Parathyroid adenoma (tissue), 2 donors: ENCODE measurements at regions not wholly inside any gene's neighbourhood (a gene's known extent, or its start where the extent isn't known, plus 50 kb on each side); places are given as distances from the start of the nearest gene placed in this dataset.

Experiments
- H2AFZ ChIP-seq: fragments of 300-600 bp; sonication (generic); one replicate; pipeline ENCODE4 v1.7.0; 2017; ENCODE audit warnings: antibody characterized with exemption, mild to moderate bottlenecking
- H3K27ac ChIP-seq: fragments of 300-600 bp; sonication (generic); one replicate; pipeline ENCODE4 v1.7.0; 2017
- H3K27me3 ChIP-seq: fragments of 300-600 bp; sonication (generic); one replicate; pipeline ENCODE4 v1.7.0; 2017; ENCODE audit warnings: low read length; ENCODE audit not compliant: control insufficient read depth, insufficient read depth
- H3K36me3 ChIP-seq: fragments of 300-600 bp; sonication (generic); one replicate; pipeline ENCODE4 v1.7.0; 2017; ENCODE audit warnings: low read length; ENCODE audit not compliant: control insufficient read depth, insufficient read depth
- H3K4me1 ChIP-seq: fragments of 300-600 bp; sonication (generic); one replicate; pipeline ENCODE4 v1.7.0; 2017; ENCODE audit warnings: control low read depth
- H3K4me2 ChIP-seq: fragments of 300-600 bp; sonication (generic); one replicate; pipeline ENCODE4 v1.7.0; 2017; ENCODE audit warnings: low read length
- H3K4me3 ChIP-seq: fragments of 300-600 bp; sonication (generic); one replicate; pipeline ENCODE4 v1.7.0; 2017; ENCODE audit warnings: low read depth, low read length
- H3K79me2 ChIP-seq: fragments of 300-600 bp; sonication (generic); one replicate; pipeline ENCODE4 v1.7.0; 2017; ENCODE audit warnings: control low read depth
- H3K9ac ChIP-seq: fragments of 300-600 bp; sonication (generic); one replicate; pipeline ENCODE4 v1.7.0; 2017; ENCODE audit warnings: mild to moderate bottlenecking
- H3K9me3 ChIP-seq: fragments of 300-600 bp; sonication (generic); one replicate; pipeline ENCODE4 v1.7.0; 2017; ENCODE audit warnings: low read length; ENCODE audit not compliant: control insufficient read depth
- TF ChIP-seq, protein P1 (sequence below): fragments of 300-600 bp; sonication (generic); IDR thresholded peaks from one replicate; pipeline ENCODE4 v1.7.0; 2017; ENCODE audit warnings: antibody characterized with exemption, mild to moderate bottlenecking
- donor health status: primary hyperparathyroidism.

DNA sequence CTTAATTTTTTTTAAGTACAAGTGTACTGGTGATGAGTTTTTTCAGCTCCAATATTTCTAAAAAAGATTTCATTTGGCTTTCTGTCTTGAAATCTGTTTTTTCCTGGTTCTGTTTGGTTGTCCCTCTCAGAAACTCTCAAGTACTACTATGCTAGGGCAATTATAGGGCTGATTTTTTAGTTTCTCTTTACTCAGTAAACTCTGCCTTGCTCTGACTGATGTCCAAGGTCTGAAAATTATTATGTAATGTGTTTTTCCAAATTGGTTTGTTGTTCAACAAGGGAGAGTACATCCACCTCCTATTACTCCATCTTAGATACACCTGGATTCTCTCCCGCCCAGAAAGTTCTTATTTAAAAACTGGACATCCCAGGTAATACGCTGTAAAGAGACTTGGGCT is 877.7 kb downstream of the CBLN2 start:
- H3K4me3 ChIP-seq: no peak overlapping the region
- TF ChIP-seq, protein P1, sequence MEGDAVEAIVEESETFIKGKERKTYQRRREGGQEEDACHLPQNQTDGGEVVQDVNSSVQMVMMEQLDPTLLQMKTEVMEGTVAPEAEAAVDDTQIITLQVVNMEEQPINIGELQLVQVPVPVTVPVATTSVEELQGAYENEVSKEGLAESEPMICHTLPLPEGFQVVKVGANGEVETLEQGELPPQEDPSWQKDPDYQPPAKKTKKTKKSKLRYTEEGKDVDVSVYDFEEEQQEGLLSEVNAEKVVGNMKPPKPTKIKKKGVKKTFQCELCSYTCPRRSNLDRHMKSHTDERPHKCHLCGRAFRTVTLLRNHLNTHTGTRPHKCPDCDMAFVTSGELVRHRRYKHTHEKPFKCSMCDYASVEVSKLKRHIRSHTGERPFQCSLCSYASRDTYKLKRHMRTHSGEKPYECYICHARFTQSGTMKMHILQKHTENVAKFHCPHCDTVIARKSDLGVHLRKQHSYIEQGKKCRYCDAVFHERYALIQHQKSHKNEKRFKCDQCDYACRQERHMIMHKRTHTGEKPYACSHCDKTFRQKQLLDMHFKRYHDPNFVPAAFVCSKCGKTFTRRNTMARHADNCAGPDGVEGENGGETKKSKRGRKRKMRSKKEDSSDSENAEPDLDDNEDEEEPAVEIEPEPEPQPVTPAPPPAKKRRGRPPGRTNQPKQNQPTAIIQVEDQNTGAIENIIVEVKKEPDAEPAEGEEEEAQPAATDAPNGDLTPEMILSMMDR: no peak
- H3K9ac ChIP-seq: no peak overlapping the region
- H3K27ac ChIP-seq: no peak overlapping the region
- no peaks in the 10 kb centered on the region for H3K9me3 ChIP-seq
- H3K79me2 ChIP-seq: no peaks in the 10 kb centered on the region
- H3K4me1 ChIP-seq: no peaks in the 10 kb centered on the region
- no peak overlapping the region for H2AFZ ChIP-seq
- no peaks in the 10 kb centered on the region for H3K36me3 ChIP-seq
- H3K4me2 ChIP-seq: no peak overlapping the region
- H3K27me3 ChIP-seq: no peaks in the 10 kb centered on the region

DNA sequence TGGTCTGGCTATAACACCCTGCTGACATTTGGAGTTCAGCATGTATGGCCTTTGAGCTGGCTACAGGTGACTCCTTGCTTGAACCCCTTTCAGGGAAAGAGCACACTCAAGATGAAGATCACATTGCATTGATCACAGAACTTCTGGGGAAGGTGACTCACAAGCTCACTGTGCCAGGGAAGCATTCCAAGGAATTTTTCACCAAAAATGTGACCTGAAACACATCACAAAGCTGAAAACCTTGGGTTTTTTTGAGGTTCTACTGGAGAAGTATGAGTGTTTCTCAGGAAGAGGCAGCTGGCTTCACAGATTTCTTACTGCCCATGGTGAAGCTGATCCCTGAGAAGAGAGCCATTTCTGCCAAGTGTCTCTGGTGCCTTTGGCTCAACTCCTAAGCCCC is 879.0 kb downstream of the CBLN2 start:
- TF ChIP-seq, protein P1: no peak
- H3K4me1 ChIP-seq: no peaks in the 10 kb centered on the region
- no peaks in the 10 kb centered on the region for H3K27me3 ChIP-seq
- H2AFZ ChIP-seq: no peak overlapping the region
- H3K4me3 ChIP-seq: no peak overlapping the region
- no peak overlapping the region for H3K4me2 ChIP-seq
- no peak overlapping the region for H3K9ac ChIP-seq
- no peaks in the 10 kb centered on the region for H3K36me3 ChIP-seq
- no peak overlapping the region for H3K27ac ChIP-seq
- H3K9me3 ChIP-seq: no peaks in the 10 kb centered on the region
- no peaks in the 10 kb centered on the region for H3K79me2 ChIP-seq

DNA sequence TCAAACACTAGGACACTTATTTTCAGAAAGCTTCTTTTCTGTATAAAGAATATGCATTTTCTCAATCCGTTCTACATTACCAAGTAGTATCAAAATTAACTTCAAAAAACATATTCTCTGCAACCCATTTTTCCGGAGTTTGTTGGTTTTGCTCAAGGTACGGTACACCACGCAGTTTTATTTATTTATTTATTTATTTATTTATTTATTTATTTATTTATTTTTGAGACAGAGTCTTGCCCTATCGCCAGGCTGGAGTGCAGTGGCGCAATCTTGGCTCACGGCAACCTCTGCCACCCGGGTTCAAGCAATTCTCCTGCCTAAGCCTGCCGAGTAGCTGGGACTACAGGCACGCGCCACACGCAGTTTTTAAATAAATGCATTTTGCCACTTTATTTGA is 900.3 kb downstream of the CBLN2 start:
- Histone ChIP-seq H3K4me2 (no peak overlapping the region), H3K27ac (no peak overlapping the region), H3K79me2 (no peaks in the 10 kb centered on the region), H3K9me3 (no peaks in the 10 kb centered on the region), H3K4me3 (no peak overlapping the region), H3K9ac (no peak overlapping the region), H2AFZ (no peak overlapping the region), H3K36me3 (no peaks in the 10 kb centered on the region), H3K4me1 (no peaks in the 10 kb centered on the region), H3K27me3 (no peaks in the 10 kb centered on the region)
- TF ChIP-seq, protein P1: no peak

DNA sequence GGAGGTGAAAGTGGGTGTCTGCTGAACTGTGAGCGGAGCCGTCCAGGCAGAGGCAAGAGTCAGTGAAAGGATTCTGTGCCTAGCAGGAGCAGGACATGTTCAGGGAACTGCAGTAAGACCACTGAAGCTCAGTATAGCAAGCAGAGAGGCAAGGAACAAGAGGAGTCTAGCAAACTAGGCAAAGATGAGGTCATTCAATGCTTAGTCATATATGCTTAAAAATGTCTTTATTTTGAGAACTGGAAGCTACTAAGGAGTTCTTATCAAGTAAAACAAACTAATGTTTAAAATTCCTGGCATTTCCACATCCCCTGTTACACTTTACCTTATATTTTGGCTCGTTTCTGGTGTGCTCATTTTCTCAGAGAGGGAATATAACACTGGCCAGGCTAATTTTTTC is 913.4 kb downstream of the CBLN2 start:
- Histone ChIP-seq H3K36me3 (no peaks in the 10 kb centered on the region), H3K4me2 (no peak overlapping the region), H3K27me3 (no peaks in the 10 kb centered on the region), H3K79me2 (no peaks in the 10 kb centered on the region), H3K4me3 (no peak overlapping the region), H3K27ac (no peak overlapping the region), H3K9ac (no peak overlapping the region), H3K9me3 (no peaks in the 10 kb centered on the region), H3K4me1 (no peaks in the 10 kb centered on the region), H2AFZ (no peak overlapping the region)
- TF ChIP-seq, protein P1: no peak

DNA sequence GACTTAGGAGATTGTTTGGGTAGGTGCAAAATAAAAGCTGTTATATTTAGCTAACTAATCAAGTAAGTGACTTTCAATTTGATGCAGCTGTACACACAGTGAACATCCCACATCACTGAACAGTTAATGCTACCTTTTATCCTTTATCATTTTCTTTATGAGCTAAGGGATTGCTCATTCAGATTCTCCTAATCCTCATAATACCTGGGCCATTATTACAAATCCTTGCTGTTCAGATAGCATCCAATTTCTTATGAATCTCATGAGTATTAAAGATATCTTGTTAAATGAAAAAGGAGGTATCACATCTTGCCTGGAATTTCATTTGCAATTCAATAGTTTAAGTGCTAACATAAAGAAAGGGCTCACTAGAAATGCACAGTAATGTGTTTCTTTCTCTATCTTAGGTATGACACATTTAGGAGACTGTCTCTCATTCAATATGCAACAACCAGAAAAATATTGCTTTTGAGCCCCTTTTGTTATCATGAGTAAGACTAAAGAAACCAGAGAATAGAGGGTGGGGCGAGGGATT is 918.5 kb downstream of the CBLN2 start:
- Histone ChIP-seq H3K36me3 (no peaks in the 10 kb centered on the region), H3K79me2 (no peaks in the 10 kb centered on the region), H3K9me3 (no peaks in the 10 kb centered on the region), H3K9ac (no peak overlapping the region), H3K27me3 (no peaks in the 10 kb centered on the region), H3K27ac (no peak overlapping the region), H3K4me1 (no peaks in the 10 kb centered on the region), H2AFZ (no peak overlapping the region), H3K4me2 (no peak overlapping the region), H3K4me3 (no peak overlapping the region)
- TF ChIP-seq, protein P1: no peak
